HG03103 (cell line): ENCODE measurements at regions not wholly inside any gene's neighbourhood (a gene's known extent, or its start where the extent isn't known, plus 50 kb on each side); places are given as distances from the start of the nearest gene placed in this dataset.

ENCODE experiments used
- ATAC-seq: cut with Tn5 transposase; IDR thresholded peaks from one replicate; pipeline ENCODE4 v1.9.1; 2021; ENCODE audit warnings: low read depth; ENCODE audit not compliant: unreplicated experiment

GRCh38 chr20:40591536-40591935, 97.5 kb downstream of the MAFB start:
- no peak for ATAC-seq

GRCh38 chr20:40591119-40591518, 97.9 kb downstream of the MAFB start:
- no peak for ATAC-seq

GRCh38 chr20:40589581-40589980, 99.5 kb downstream of the MAFB start:
- ATAC-seq = no peak

- no peak for ATAC-seq
Observed at GRCh38 chr20:40588891-40589290, 100.1 kb downstream of the MAFB start.

- ATAC-seq = no peak
Observed at GRCh38 chr20:40587038-40587437, 102.0 kb downstream of the MAFB start.

- no peak for ATAC-seq
Observed at GRCh38 chr20:40584130-40584809, 104.8 kb downstream of the MAFB start.

GRCh38 chr20:40583636-40584035, 105.4 kb downstream of the MAFB start:
- no peak for ATAC-seq

- no peak for ATAC-seq
Observed at GRCh38 chr20:40583205-40583604, 105.8 kb downstream of the MAFB start.

GRCh38 chr20:40582531-40582930, 106.5 kb downstream of the MAFB start:
- ATAC-seq = no peak

- ATAC-seq = no peak
Observed at GRCh38 chr20:40579701-40580100, 109.3 kb downstream of the MAFB start.

GRCh38 chr20:40578961-40579360, 110.1 kb downstream of the MAFB start:
- ATAC-seq = no peak

- ATAC-seq = no peak
Observed at GRCh38 chr20:40575851-40576250, 113.2 kb downstream of the MAFB start.

- ATAC-seq = no peak
Observed at GRCh38 chr20:40572251-40572650, 116.8 kb downstream of the MAFB start.

- no peak for ATAC-seq
Observed at GRCh38 chr20:40571639-40572038, 117.4 kb downstream of the MAFB start.

GRCh38 chr20:40568200-40568599, 120.8 kb downstream of the MAFB start:
- ATAC-seq = no peak

- ATAC-seq = no peak
Observed at GRCh38 chr20:40565682-40566040, 123.4 kb downstream of the MAFB start.

GRCh38 chr20:40565001-40565681, 123.9 kb downstream of the MAFB start:
- ATAC-seq = no peak

GRCh38 chr20:40563296-40563950, 125.6 kb downstream of the MAFB start:
- ATAC-seq = no peak

- ATAC-seq = no peak
Observed at GRCh38 chr20:40562031-40562430, 127.0 kb downstream of the MAFB start.

GRCh38 chr20:40561187-40561586, 127.8 kb downstream of the MAFB start:
- no peak for ATAC-seq

- no peak for ATAC-seq
Observed at GRCh38 chr20:40558212-40558611, 130.8 kb downstream of the MAFB start.

GRCh38 chr20:40551125-40551530, 137.9 kb downstream of the MAFB start:
- no peak for ATAC-seq
